CD14-positive monocyte (primary cell): ENCODE measurements at regions not wholly inside any gene's neighbourhood (a gene's known extent, or its start where the extent isn't known, plus 50 kb on each side); places are given as distances from the start of the nearest gene placed in this dataset.

Experiments
- DNase-seq, 3 donors: peaks; one replicate each; pipeline ENCODE4 v3.0.0-alpha.2; 2011 to 2022
- H2AFZ ChIP-seq: 2 replicates; pipeline ENCODE4 v1.6.0; 2012; ENCODE audit warnings: mild to moderate bottlenecking, low read depth, low read length, inconsistent platforms; ENCODE audit not compliant: insufficient read depth, poor library complexity, severe bottlenecking
- H3K27ac ChIP-seq, 2 donors: 1 replicate in 1 of 2; 2 replicates in 1 of 2; pipeline ENCODE4 v1.5.1; 2012 to 2013; ENCODE audit warnings: low read length in 2 of 2, control low read depth in 1 of 2, inconsistent platforms in 1 of 2, low read depth in 1 of 2, mild to moderate bottlenecking in 1 of 2
- H3K27me3 ChIP-seq, 2 donors: one replicate each; pipeline versions ENCODE4 v1.6.0 to v1.6.1; 2011 to 2013; ENCODE audit warnings: low read length in 2 of 2; ENCODE audit not compliant: control insufficient read depth in 2 of 2, insufficient read depth in 2 of 2
- H3K36me3 ChIP-seq, 2 donors: replicated peaks in 1 of 2; 1 replicate in 1 of 2; 2 replicates in 1 of 2; pipeline versions ENCODE4 v1.5.1 to v1.6.1; 2012 to 2013; ENCODE audit warnings: low read length in 2 of 2, control low read depth in 1 of 2, inconsistent platforms in 1 of 2, mild to moderate bottlenecking in 1 of 2; ENCODE audit not compliant: insufficient read depth in 2 of 2, control insufficient read depth in 1 of 2
- H3K4me1 ChIP-seq, 2 donors: 1 replicate in 1 of 2; 2 replicates in 1 of 2; pipeline versions ENCODE4 v1.5.1 to v1.6.1; 2012 to 2013; ENCODE audit warnings: low read length in 2 of 2, control low read depth in 1 of 2, inconsistent platforms in 1 of 2, mild to moderate bottlenecking in 1 of 2, moderate library complexity in 1 of 2; ENCODE audit not compliant: insufficient read depth in 2 of 2, control insufficient read depth in 1 of 2
- H3K4me2 ChIP-seq: replicated peaks from 2 replicates; pipeline ENCODE3; 2012; ENCODE audit warnings: low read length, moderate library complexity, mild to moderate bottlenecking; ENCODE audit not compliant: poor library complexity, severe bottlenecking; ENCODE audit errors: extremely low read depth
- H3K4me3 ChIP-seq, 3 experiments: fragments of 200-600 bp in 1 of 3; sonication (generic) in 1 of 3; replicated peaks in 1 of 3; 1 replicate in 2 of 3; 2 replicates in 1 of 3; pipeline ENCODE4 v1.5.1; 2011 to 2013; ENCODE audit warnings: low read length in 3 of 3, mild to moderate bottlenecking in 3 of 3, control low read depth in 2 of 3, low read depth in 2 of 3, inconsistent platforms in 1 of 3, moderate library complexity in 1 of 3
- H3K79me2 ChIP-seq: 2 replicates; pipeline ENCODE4 v1.6.0; 2012; ENCODE audit warnings: mild to moderate bottlenecking, control low read depth, inconsistent platforms, low read length, moderate library complexity; ENCODE audit not compliant: insufficient read depth
- H3K9ac ChIP-seq: 2 replicates; pipeline ENCODE4 v1.6.0; 2017; ENCODE audit warnings: low read length, mild to moderate bottlenecking; ENCODE audit not compliant: insufficient read depth, poor library complexity, severe bottlenecking
- H3K9me3 ChIP-seq, 2 donors: replicated peaks in 1 of 2; 1 replicate in 1 of 2; 2 replicates in 1 of 2; pipeline versions ENCODE4 v1.5.1 to v1.6.1; 2012 to 2013; ENCODE audit warnings: low read length in 2 of 2, control low read depth in 1 of 2; ENCODE audit not compliant: control insufficient read depth in 1 of 2, insufficient read depth in 1 of 2
- H4K20me1 ChIP-seq: 2 replicates; pipeline ENCODE4 v1.6.0; 2012; ENCODE audit warnings: mild to moderate bottlenecking, low read length, control low read depth, moderate library complexity; ENCODE audit not compliant: insufficient read depth
- H3K27ac Mint-ChIP-seq, 7 donors: one replicate each; pipeline ENCODE4 v1.8.0; 2020; ENCODE audit warnings: mild to moderate bottlenecking in 7 of 7, mixed read lengths in 7 of 7, moderate library complexity in 6 of 7, inconsistent platforms in 2 of 7
- H3K27me3 Mint-ChIP-seq, 3 donors: one replicate each; pipeline ENCODE4 v1.8.0; 2021 to 2022; ENCODE audit warnings: low read depth in 3 of 3, mild to moderate bottlenecking in 3 of 3, mixed read lengths in 3 of 3, moderate library complexity in 3 of 3, inconsistent platforms in 1 of 3
- H3K36me3 Mint-ChIP-seq, 2 donors: one replicate each; pipeline ENCODE4 v1.8.0; 2020; ENCODE audit warnings: mixed read lengths in 2 of 2, inconsistent platforms in 1 of 2, mild to moderate bottlenecking in 1 of 2
- H3K4me1 Mint-ChIP-seq: one replicate; pipeline ENCODE4 v1.8.0; 2020; ENCODE audit warnings: mild to moderate bottlenecking, mixed read lengths
- H3K4me3 Mint-ChIP-seq, 2 donors: one replicate each; pipeline ENCODE4 v1.8.0; 2020; ENCODE audit warnings: mild to moderate bottlenecking in 2 of 2, mixed read lengths in 2 of 2, moderate library complexity in 1 of 2
- H3K9me3 Mint-ChIP-seq, 7 donors: one replicate each; pipeline ENCODE4 v1.8.0; 2020 to 2022; ENCODE audit warnings: mixed read lengths in 7 of 7, mild to moderate bottlenecking in 6 of 7, moderate library complexity in 6 of 7, inconsistent platforms in 2 of 7
- WGBS: methylation state at CpG from one replicate; pipeline ENCODE4 v1.1.5; 2013; ENCODE audit warnings: missing lambda C conversion rate; ENCODE audit not compliant: insufficient coverage; 5-methylcytosine and 5-hydroxymethylcytosine counted together
- intact Hi-C, 2 donors: fragments of 100-400 bp; cut with micrococcal nuclease; formaldehyde crosslinking; loops; one replicate each; pipeline versions ENCODE4 v1.15.0 to v1.15.1; 2023
- TF ChIP-seq, protein P1 (sequence below): fragments of 200-600 bp; IDR thresholded peaks from one replicate; pipeline ENCODE4 v1.8.0; 2022; ENCODE audit warnings: antibody characterized with exemption, mild to moderate bottlenecking

DNA sequence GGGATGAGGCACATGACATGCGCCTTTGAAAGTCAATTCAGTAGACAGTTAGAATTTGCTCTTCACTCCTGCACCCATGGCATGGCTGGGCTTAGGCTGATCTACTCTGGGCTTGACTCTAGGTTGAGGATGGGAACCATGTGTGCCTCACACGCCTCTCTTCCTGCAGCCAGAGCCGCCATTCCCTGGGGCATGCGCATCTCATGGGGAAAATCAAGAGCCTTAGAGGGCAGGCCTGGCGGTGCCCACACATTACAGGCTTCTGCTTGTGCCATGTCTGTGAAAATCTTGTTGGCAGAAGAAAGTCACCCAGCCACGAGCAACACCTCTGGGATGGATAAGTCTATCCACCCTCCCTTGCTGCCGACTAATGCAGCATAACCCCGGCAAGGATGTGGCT, 808.5 kb downstream of the CDH9 start:
- H3K79me2 ChIP-seq: no peaks in the 10 kb centered on the region
- no peak overlapping the region for H3K4me2 ChIP-seq
- TF ChIP-seq, protein P1, sequence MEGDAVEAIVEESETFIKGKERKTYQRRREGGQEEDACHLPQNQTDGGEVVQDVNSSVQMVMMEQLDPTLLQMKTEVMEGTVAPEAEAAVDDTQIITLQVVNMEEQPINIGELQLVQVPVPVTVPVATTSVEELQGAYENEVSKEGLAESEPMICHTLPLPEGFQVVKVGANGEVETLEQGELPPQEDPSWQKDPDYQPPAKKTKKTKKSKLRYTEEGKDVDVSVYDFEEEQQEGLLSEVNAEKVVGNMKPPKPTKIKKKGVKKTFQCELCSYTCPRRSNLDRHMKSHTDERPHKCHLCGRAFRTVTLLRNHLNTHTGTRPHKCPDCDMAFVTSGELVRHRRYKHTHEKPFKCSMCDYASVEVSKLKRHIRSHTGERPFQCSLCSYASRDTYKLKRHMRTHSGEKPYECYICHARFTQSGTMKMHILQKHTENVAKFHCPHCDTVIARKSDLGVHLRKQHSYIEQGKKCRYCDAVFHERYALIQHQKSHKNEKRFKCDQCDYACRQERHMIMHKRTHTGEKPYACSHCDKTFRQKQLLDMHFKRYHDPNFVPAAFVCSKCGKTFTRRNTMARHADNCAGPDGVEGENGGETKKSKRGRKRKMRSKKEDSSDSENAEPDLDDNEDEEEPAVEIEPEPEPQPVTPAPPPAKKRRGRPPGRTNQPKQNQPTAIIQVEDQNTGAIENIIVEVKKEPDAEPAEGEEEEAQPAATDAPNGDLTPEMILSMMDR: no peak
- no peaks in the 10 kb centered on the region for H3K4me1 ChIP-seq
- no peak overlapping the region for H3K27ac ChIP-seq
- intact Hi-C loops: no loop called here
- no peak overlapping the region for H2AFZ ChIP-seq
- no peak overlapping the region for H3K4me3 Mint-ChIP-seq
- H3K9me3 ChIP-seq: peaks cover 61 to 75% of the 10 kb centered on the region in 2 donors
- DNase-seq: no peak
- no peak overlapping the region for H3K9ac ChIP-seq
- no peaks in the 10 kb centered on the region for H4K20me1 ChIP-seq
- WGBS: 98% methylated on average over 6 of the region's 8 CpGs
- no peaks in the 10 kb centered on the region for H3K36me3 Mint-ChIP-seq
- H3K4me1 Mint-ChIP-seq: no peaks in the 10 kb centered on the region
- H3K9me3 Mint-ChIP-seq: peaks cover 22 to 68% (median 41%) of the 10 kb centered on the region in 7 donors
- no peak overlapping the region for H3K27ac Mint-ChIP-seq
- H3K27me3 ChIP-seq: no peaks in the 10 kb centered on the region
- H3K36me3 ChIP-seq: no peaks in the 10 kb centered on the region
- peaks cover 0 to 1% (median 1%) of the 10 kb centered on the region in 3 donors for H3K27me3 Mint-ChIP-seq
- no peak overlapping the region for H3K4me3 ChIP-seq

DNA sequence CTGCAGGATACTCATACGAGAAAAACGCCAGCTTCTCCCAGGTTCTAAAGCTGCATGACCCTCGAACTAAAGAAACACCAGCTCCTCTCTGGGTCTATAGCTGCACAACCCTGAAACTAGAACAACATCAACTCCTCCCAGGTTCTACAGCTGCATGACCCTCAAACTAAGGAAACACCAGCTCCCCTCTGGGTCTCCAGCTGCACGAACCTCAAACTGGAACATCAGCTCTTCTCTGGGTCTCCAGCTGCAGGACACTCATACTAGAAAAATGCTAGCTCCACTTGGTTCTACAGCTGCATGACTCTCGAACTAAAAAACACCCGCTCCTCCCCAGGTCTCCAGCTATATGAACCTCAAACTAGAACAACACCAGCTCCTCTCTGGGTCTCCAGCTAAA, 811.1 kb downstream of the CDH9 start:
- Histone ChIP-seq H2AFZ (no peak overlapping the region), H4K20me1 (no peaks in the 10 kb centered on the region), H3K4me2 (no peak overlapping the region), H3K79me2 (no peaks in the 10 kb centered on the region), H3K9me3 (peaks cover 48 to 73% of the 10 kb centered on the region in 2 donors), H3K27me3 (no peaks in the 10 kb centered on the region), H3K36me3 (no peaks in the 10 kb centered on the region), H3K27ac (no peak overlapping the region), H3K9ac (no peak overlapping the region), H3K4me1 (no peaks in the 10 kb centered on the region), H3K4me3 (no peak overlapping the region)
- no peak for DNase-seq
- WGBS: 85% methylated on average over 6 of the region's 6 CpGs
- H3K27ac Mint-ChIP-seq: no peak overlapping the region
- H3K36me3 Mint-ChIP-seq: no peaks in the 10 kb centered on the region
- TF ChIP-seq, protein P1: no peak
- peaks cover 0 to 1% (median 1%) of the 10 kb centered on the region in 3 donors for H3K27me3 Mint-ChIP-seq
- no peaks in the 10 kb centered on the region for H3K4me1 Mint-ChIP-seq
- intact Hi-C loops: no loop called here
- peaks cover 18 to 59% (median 41%) of the 10 kb centered on the region in 7 donors for H3K9me3 Mint-ChIP-seq
- H3K4me3 Mint-ChIP-seq: no peak overlapping the region
